ENCODE measurements at regions not wholly inside any gene's neighbourhood (a gene's known extent, or its start where the extent isn't known, plus 50 kb on each side); places are given as distances from the start of the nearest gene placed in this dataset.

DNA sequence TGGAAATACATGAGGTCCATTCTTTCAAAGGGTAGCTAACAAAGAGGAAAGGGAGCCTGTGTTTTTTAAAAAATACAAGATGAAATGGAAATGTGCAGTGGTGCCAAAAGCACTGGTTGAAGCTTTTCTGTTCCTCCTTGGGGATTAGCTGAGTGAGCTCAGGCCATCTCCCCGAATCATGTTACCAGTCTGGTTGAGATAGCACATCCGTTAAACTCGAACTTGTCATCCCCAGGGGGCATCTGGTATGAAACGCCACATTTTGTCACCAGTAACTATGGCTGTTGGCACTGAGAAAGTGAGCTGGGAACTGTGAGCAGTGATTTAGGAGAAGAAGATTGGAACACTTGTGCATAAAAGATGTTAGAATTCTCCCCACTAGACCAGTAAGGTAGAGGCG, 196.2 kb downstream of the SAMD5 start:
- no peak overlapping the region for H3K4me2 ChIP-seq (ENCODE audit: insufficient read depth in 1 of 2, low read depth in 2 of 2, low read length in 2 of 2)
- ChIA-PET CTCF (ENCODE audit: partially characterized antibody) (no interaction called here), POLR2A (ENCODE audit: partially characterized antibody) (no interaction called here)
- H3K9ac ChIP-seq (replicated peaks in 1 of 4; ENCODE audit: extremely low read depth in 1 of 4, low read depth in 3 of 4, low read length in 3 of 4): no peak overlapping the region
- H3K14ac ChIP-seq (ENCODE audit: insufficient read length): no peak overlapping the region
- H2BK5ac ChIP-seq (ENCODE audit: low read depth, low read length): no peak overlapping the region
- H2AFZ ChIP-seq (ENCODE audit: low read length): no peak overlapping the region
- no peaks in the 10 kb centered on the region for H3K79me2 ChIP-seq (ENCODE audit: control insufficient read depth in 1 of 2, insufficient read depth in 2 of 2, low read length in 2 of 2)
- FAIRE-seq (no peak), DNase-seq (ENCODE audit: low read depth in 1 of 2, low spot score in 2 of 2) (no peak)
- H3K27ac ChIP-seq (ENCODE audit: low read depth, low read length): no peak overlapping the region
- no peak overlapping the region for H4K8ac ChIP-seq (ENCODE audit: extremely low read depth, insufficient read depth, low read length)
- no peaks in the 10 kb centered on the region for H3K36me3 ChIP-seq (ENCODE audit: control insufficient read depth in 2 of 4, insufficient read depth in 4 of 4, low read length in 3 of 4)
- H2BK12ac ChIP-seq (ENCODE audit: low read depth, low read length): no peak overlapping the region
- no peak overlapping the region for H2BK15ac ChIP-seq (ENCODE audit: low read length)
- no peak overlapping the region for H2AK5ac ChIP-seq (ENCODE audit: low read depth, low read length)
- H3K23ac ChIP-seq (ENCODE audit: insufficient read length): no peak overlapping the region
- no peak overlapping the region for H3K4me3 ChIP-seq (ENCODE audit: extremely low read depth in 1 of 4, insufficient read depth in 2 of 4, low read depth in 3 of 4, low read length in 4 of 4)
- no peak overlapping the region for H3K56ac ChIP-seq (replicated peaks; ENCODE audit: insufficient read length, low read depth, low read length)
- no peaks in the 10 kb centered on the region for H3K27me3 ChIP-seq (replicated peaks in 1 of 4; ENCODE audit: control insufficient read depth in 3 of 4, extremely low read depth in 1 of 4, insufficient read depth in 3 of 4, low read length in 3 of 4)
- peaks cover 0 to 1% of the 10 kb centered on the region in 2 experiments for H4K20me1 ChIP-seq (replicated peaks in 1 of 2; ENCODE audit: control insufficient read depth in 1 of 2, insufficient read depth in 2 of 2, low read length in 2 of 2)
- no peak overlapping the region for H3K18ac ChIP-seq (ENCODE audit: extremely low read depth, low read length)
- no peak overlapping the region for H3K4ac ChIP-seq (replicated peaks; ENCODE audit: insufficient read length, low read depth, low read length)
- no peak overlapping the region for H4K5ac ChIP-seq (ENCODE audit: insufficient read length, low read depth, low read length)
- H3K23me2 ChIP-seq (ENCODE audit: low read depth, low read length): no peaks in the 10 kb centered on the region
- no peaks in the 10 kb centered on the region for H3K4me1 ChIP-seq (replicated peaks in 1 of 4; ENCODE audit: control insufficient read depth in 3 of 4, insufficient read depth in 4 of 4, low read length in 3 of 4)
- no peak overlapping the region for H2BK20ac ChIP-seq (ENCODE audit: low read length)
- H3K9me3 ChIP-seq (ENCODE audit: insufficient read depth in 2 of 2, low read depth in 1 of 2, low read length in 1 of 2): no peaks in the 10 kb centered on the region
- no peaks in the 10 kb centered on the region for H3K79me1 ChIP-seq (ENCODE audit: low read depth, low read length)
- no peak overlapping the region for H4K91ac ChIP-seq (replicated peaks; ENCODE audit: insufficient read length, low read length)
- no peak overlapping the region for H2BK120ac ChIP-seq (replicated peaks; ENCODE audit: low read depth, low read length)
- 92% methylated on average over 5 of the region's 5 CpGs; no CpG with 5 or more reads in 1 of the 2 experiments for WGBS, 2 experiments (ENCODE audit: extremely low coverage in 1 of 2, insufficient coverage in 1 of 2, insufficient read length in 1 of 2, insufficient replicate concordance in 2 of 2, low coverage in 1 of 2, low lambda C conversion rate in 2 of 2, missing lambda C conversion rate in 1 of 2)
- no peak for TF ChIP-seq SUZ12 (IDR thresholded peaks at IDR 0.05; ENCODE audit: low read length)
- TF ChIP-seq EZH2 (IDR thresholded peaks at IDR 0.05; ENCODE audit: low read depth, low read length, severe bottlenecking): no peak
- TF ChIP-seq NRF1 (IDR thresholded peaks at IDR 0.05; ENCODE audit: low read depth, low read length): no peak
- TF ChIP-seq SIRT6 (IDR thresholded peaks at IDR 0.05; ENCODE audit: low read length): no peak
- no peak for TF ChIP-seq CHD2 (IDR thresholded peaks at IDR 0.05; ENCODE audit: low read length)
- TF ChIP-seq ASH2L (IDR thresholded peaks at IDR 0.05; ENCODE audit: low read length): no peak
- TF ChIP-seq NANOG (IDR thresholded peaks at IDR 0.05; ENCODE audit: insufficient read depth, low read depth, low read length, poor library complexity, severe bottlenecking): no peak
- no peak for TF ChIP-seq POLR2AphosphoS5 (IDR thresholded peaks at IDR 0.05; ENCODE audit: low read depth, low read length)
- no peak for TF ChIP-seq EGR1 (IDR thresholded peaks at IDR 0.05; ENCODE audit: borderline replicate concordance, low read depth, low read length)
- TF ChIP-seq CHD1 (IDR thresholded peaks at IDR 0.05; ENCODE audit: low read depth, low read length): no peak
- no peak for TF ChIP-seq MAFK (IDR thresholded peaks at IDR 0.05; ENCODE audit: low read depth, low read length)
- TF ChIP-seq, protein P1, sequence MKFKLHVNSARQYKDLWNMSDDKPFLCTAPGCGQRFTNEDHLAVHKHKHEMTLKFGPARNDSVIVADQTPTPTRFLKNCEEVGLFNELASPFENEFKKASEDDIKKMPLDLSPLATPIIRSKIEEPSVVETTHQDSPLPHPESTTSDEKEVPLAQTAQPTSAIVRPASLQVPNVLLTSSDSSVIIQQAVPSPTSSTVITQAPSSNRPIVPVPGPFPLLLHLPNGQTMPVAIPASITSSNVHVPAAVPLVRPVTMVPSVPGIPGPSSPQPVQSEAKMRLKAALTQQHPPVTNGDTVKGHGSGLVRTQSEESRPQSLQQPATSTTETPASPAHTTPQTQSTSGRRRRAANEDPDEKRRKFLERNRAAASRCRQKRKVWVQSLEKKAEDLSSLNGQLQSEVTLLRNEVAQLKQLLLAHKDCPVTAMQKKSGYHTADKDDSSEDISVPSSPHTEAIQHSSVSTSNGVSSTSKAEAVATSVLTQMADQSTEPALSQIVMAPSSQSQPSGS (IDR thresholded peaks at IDR 0.05; ENCODE audit: low read length): no peak
- no peak for TF ChIP-seq MAX (IDR thresholded peaks at IDR 0.05)
- no peak for TF ChIP-seq JUN (IDR thresholded peaks at IDR 0.05; ENCODE audit: low read depth, low read length)
- TF ChIP-seq ZNF274 (IDR thresholded peaks at IDR 0.05; ENCODE audit: borderline replicate concordance, extremely low read depth, low read length): no peak

All from H1 (cell line).